Keratinocyte (primary cell): ENCODE measurements at regions not wholly inside any gene's neighbourhood (a gene's known extent, or its start where the extent isn't known, plus 50 kb on each side); places are given as distances from the start of the nearest gene placed in this dataset.
A peak's percentile ranks its signal among the peaks of the same experiment; 100 is the strongest.
"Not testable (repeated sequence)": the region's sequence is repeated elsewhere in the genome, so short reads cannot be mapped to it uniquely, and the experiment has no call there.

Experiments
- DNase-seq: peaks from one replicate; pipeline ENCODE4 v3.0.0-alpha.2; 2011; ENCODE audit warnings: low read depth, missing footprints, low spot score
- FAIRE-seq: peaks from 2 replicates; lab custom pipeline; 2011; peaks lifted over from hg19 to GRCh38; lab: Jason Lieb, UNC
- H2AFZ ChIP-seq: 2 replicates; pipeline ENCODE4 v1.6.0; 2012; ENCODE audit warnings: low read length, control low read depth, inconsistent platforms; ENCODE audit not compliant: control insufficient read depth
- H3K27ac ChIP-seq: 2 replicates; pipeline ENCODE4 v1.5.1; 2011; ENCODE audit warnings: low read length; ENCODE audit not compliant: control insufficient read depth, insufficient read depth
- H3K27me3 ChIP-seq: 3 replicates; pipeline ENCODE4 v1.6.0; 2011; ENCODE audit warnings: low read length; ENCODE audit not compliant: control insufficient read depth, insufficient read depth; ENCODE audit errors: extremely low read depth
- H3K36me3 ChIP-seq, 2 experiments: 2 replicates in 1 of 2; 3 replicates in 1 of 2; pipeline ENCODE4 v1.5.1; 2011; ENCODE audit warnings: low read length in 2 of 2, mild to moderate bottlenecking in 1 of 2; ENCODE audit not compliant: control insufficient read depth in 2 of 2, insufficient read depth in 2 of 2; ENCODE audit errors: extremely low read depth in 1 of 2
- H3K4me1 ChIP-seq: 3 replicates; pipeline ENCODE4 v1.5.1; 2011; ENCODE audit warnings: low read length; ENCODE audit not compliant: control insufficient read depth, insufficient read depth; ENCODE audit errors: extremely low read depth
- H3K4me2 ChIP-seq: 3 replicates; pipeline ENCODE4 v1.6.0; 2011; ENCODE audit warnings: low read depth, low read length; ENCODE audit not compliant: control insufficient read depth, insufficient read depth; ENCODE audit errors: extremely low read depth
- H3K4me3 ChIP-seq, 3 experiments: fragments of 200-600 bp in 1 of 3; sonication (generic) in 1 of 3; 2 replicates in 2 of 3; 3 replicates in 1 of 3; pipeline ENCODE4 v1.5.1; 2011 to 2016; ENCODE audit warnings: low read length in 3 of 3, mild to moderate bottlenecking in 3 of 3, control low read depth in 2 of 3, inconsistent platforms in 1 of 3, low read depth in 1 of 3, mixed read lengths in 1 of 3, mixed run types in 1 of 3, moderate library complexity in 1 of 3; ENCODE audit not compliant: control insufficient read depth in 2 of 3, insufficient read depth in 2 of 3; ENCODE audit errors: extremely low read depth in 1 of 3
- H3K79me2 ChIP-seq: 2 replicates; pipeline ENCODE4 v1.6.0; 2012; ENCODE audit warnings: low read length; ENCODE audit not compliant: control insufficient read depth, insufficient read depth
- H3K9ac ChIP-seq: 3 replicates; pipeline ENCODE4 v1.6.0; 2011; ENCODE audit warnings: low read length; ENCODE audit not compliant: control insufficient read depth, insufficient read depth; ENCODE audit errors: extremely low read depth
- H3K9me1 ChIP-seq: 3 replicates; pipeline ENCODE4 v1.6.0; 2011; ENCODE audit warnings: low read length; ENCODE audit not compliant: control insufficient read depth, insufficient read depth; ENCODE audit errors: extremely low read depth
- H3K9me3 ChIP-seq: 2 replicates; pipeline ENCODE4 v1.5.1; 2012; ENCODE audit warnings: low read depth, low read length; ENCODE audit not compliant: control insufficient read depth
- H4K20me1 ChIP-seq: 3 replicates; pipeline ENCODE4 v1.6.0; 2011; ENCODE audit warnings: low read length; ENCODE audit not compliant: control insufficient read depth, insufficient read depth; ENCODE audit errors: extremely low read depth
- CTCF ChIP-seq, 3 experiments: IDR thresholded peaks in 1 of 3; conservative IDR thresholded peaks in 1 of 3; optimal IDR thresholded peaks in 1 of 3; 2 replicates in 2 of 3; 3 replicates in 1 of 3; pipeline versions ENCODE3 to v1.5.1; 2011; ENCODE audit warnings: low read length in 3 of 3, mild to moderate bottlenecking in 3 of 3, moderate library complexity in 2 of 3, control low read depth in 1 of 3, inconsistent platforms in 1 of 3; ENCODE audit not compliant: insufficient read depth in 2 of 3; ENCODE audit errors: extremely low read depth in 1 of 3
- EZH2 ChIP-seq: IDR thresholded peaks from one replicate; pipeline ENCODE4 v1.6.1; 2012; ENCODE audit warnings: inconsistent platforms, mild to moderate bottlenecking, low read length, moderate library complexity
- dilution Hi-C: fragments of 300-500 bp; cut with MboI; formaldehyde crosslinking; loops from one replicate; pipeline ENCODE4 v1.7.0; 2020; ENCODE audit warnings: low sequenced_read_pairs; ENCODE audit not compliant: extremely low pct_ligation_motif_present

DNA sequence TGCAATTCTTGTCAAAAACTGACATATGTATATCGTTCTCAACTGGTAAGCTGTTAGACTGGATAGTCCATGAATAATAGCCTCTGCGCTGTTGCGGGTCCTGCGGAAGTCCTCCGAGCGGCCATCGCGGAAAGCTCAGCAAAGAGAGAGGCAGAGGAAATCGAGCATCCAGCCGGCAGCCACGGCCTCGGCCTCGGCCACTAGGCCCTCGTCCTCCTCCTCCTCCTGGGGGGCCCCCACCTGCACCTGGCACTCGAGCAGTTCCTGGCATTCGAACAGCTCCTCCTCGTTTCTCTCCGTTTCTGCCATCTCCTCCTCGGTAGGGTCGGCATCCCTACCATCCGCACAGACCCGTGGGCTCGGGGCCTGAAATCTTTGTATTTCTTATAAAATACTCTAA is 111.2 kb upstream of the CYLC1 start:
- H3K36me3 ChIP-seq, H3K9me3 ChIP-seq, H3K4me3 ChIP-seq, H3K27ac ChIP-seq, H3K27me3 ChIP-seq, DNase-seq, H3K9ac ChIP-seq, H4K20me1 ChIP-seq, H3K79me2 ChIP-seq, H3K4me1 ChIP-seq, H3K4me2 ChIP-seq, dilution Hi-C loops, FAIRE-seq, H2AFZ ChIP-seq, H3K9me1 ChIP-seq: not testable (repeated sequence)

DNA sequence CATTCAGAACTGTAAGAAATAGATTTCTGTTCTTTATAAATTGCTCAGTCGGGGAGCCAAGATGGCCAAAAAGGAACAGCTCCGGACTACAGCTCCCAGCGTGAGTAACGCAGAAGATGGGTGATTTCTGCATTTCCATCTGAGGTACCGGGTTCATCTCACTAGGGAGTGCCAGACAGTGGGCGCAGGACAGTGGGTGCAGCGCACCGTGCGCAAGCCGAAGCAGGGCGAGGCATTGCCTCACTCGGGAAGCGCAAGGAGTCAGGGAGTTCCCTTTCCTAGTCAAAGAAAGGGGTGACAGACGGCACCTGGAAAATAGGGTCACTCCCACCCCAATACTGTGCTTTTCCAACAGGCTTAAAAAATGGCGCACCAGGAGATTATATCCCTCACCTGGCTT is 110.5 kb upstream of the CYLC1 start:
- H3K4me3 ChIP-seq, H3K9me1 ChIP-seq, FAIRE-seq, H3K9me3 ChIP-seq, H4K20me1 ChIP-seq, H3K4me2 ChIP-seq, H3K9ac ChIP-seq, dilution Hi-C loops, H2AFZ ChIP-seq, H3K4me1 ChIP-seq, H3K36me3 ChIP-seq, H3K27ac ChIP-seq, H3K79me2 ChIP-seq, DNase-seq, H3K27me3 ChIP-seq: not testable (repeated sequence)

GRCh38 chrX:83759872-83760271 is 101.1 kb upstream of the CYLC1 start:
- Histone ChIP-seq H3K9me1 (no peaks in the 10 kb centered on the region), H3K4me2 (no peak overlapping the region), H3K36me3 (no peaks in the 10 kb centered on the region), H3K9me3 (no peaks in the 10 kb centered on the region), H3K9ac (no peak overlapping the region), H2AFZ (no peak overlapping the region), H3K27ac (no peak overlapping the region), H3K4me3 (no peak overlapping the region), H3K27me3 (no peaks in the 10 kb centered on the region), H3K79me2 (no peaks in the 10 kb centered on the region), H3K4me1 (no peaks in the 10 kb centered on the region), H4K20me1 (no peaks in the 10 kb centered on the region)
- TF ChIP-seq EZH2 (no peak), CTCF (optimal IDR thresholded peaks at IDR 0.05 in 1 of 3, IDR thresholded peaks at IDR 0.05 in 1 of 3, conservative IDR thresholded peaks at IDR 0.05 in 1 of 3; ENCODE audit: extremely low read depth in 1 of 3, insufficient read depth in 2 of 3, low read length in 3 of 3) (peak in 2 of 3 experiments; percentile 34 to 53)
- no peak for FAIRE-seq
- dilution Hi-C loops, result no loop called here
- DNase-seq, result no peak
